A549 (cell line): ENCODE measurements at regions not wholly inside any gene's neighbourhood (a gene's known extent, or its start where the extent isn't known, plus 50 kb on each side); places are given as distances from the start of the nearest gene placed in this dataset.

Experiments used
- ATAC-seq, 2 experiments: fragments of 200-7000 bp in 1 of 2; fragments of >200 bp in 1 of 2; cut with Nextera tagmentation in 1 of 2; cut with Tn5 transposase in 1 of 2; 3 replicates each; pipeline versions ENCODE4 v1.8.0 to v1.9.1; 2018 to 2020; ENCODE audit warnings: mild to moderate bottlenecking in 1 of 2, moderate library complexity in 1 of 2
- CTCF ChIA-PET: fragments of 300-600 bp; sonication (Branson Sonifier 250); formaldehyde crosslinking; extraction: SDS; loops from one replicate; lab custom pipeline; 2021; ENCODE audit warnings: antibody characterized with exemption, inconsistent platforms; lab: Yijun Ruan, JAX
- POLR2A ChIA-PET: fragments of 350-600 bp; formaldehyde crosslinking; extraction: SDS; loops from one replicate; lab custom pipeline; 2021; ENCODE audit warnings: antibody characterized with exemption, inconsistent platforms; lab: Yijun Ruan, JAX
- DNase-seq, 2 experiments: peaks; one replicate each; pipeline versions ENCODE4 v3.0.0 to v3.0.0-alpha.2; 2011 to 2016; ENCODE audit warnings: low read depth in 1 of 2, low spot score in 1 of 2
- FAIRE-seq: peaks from 2 replicates; lab custom pipeline; 2011; peaks lifted over from hg19 to GRCh38; lab: Jason Lieb, UNC
- H3K27ac ChIP-seq, 2 experiments: fragments of >200 bp; sonication (Bioruptor Twin); formaldehyde crosslinking; 3 replicates each; pipeline ENCODE4 v1.5.1; 2016 to 2017
- H3K4me1 ChIP-seq: fragments of >200 bp; sonication (Bioruptor Twin); formaldehyde crosslinking; 3 replicates; pipeline ENCODE4 v1.6.1; 2016
- H3K4me2 ChIP-seq: fragments of >200 bp; sonication (Bioruptor Twin); formaldehyde crosslinking; 3 replicates; pipeline ENCODE4 v1.6.1; 2016
- H3K4me3 ChIP-seq: fragments of >200 bp; sonication (Bioruptor Twin); formaldehyde crosslinking; 3 replicates; pipeline ENCODE4 v1.5.1; 2016
- H3K9me3 ChIP-seq: fragments of >200 bp; sonication (Bioruptor Twin); formaldehyde crosslinking; 3 replicates; pipeline ENCODE4 v1.6.1; 2016
- CBX2 ChIP-seq: fragments of 200-600 bp; sonication (generic); IDR thresholded peaks from 2 replicates; pipeline ENCODE4 v1.6.1; 2016; ENCODE audit warnings: low read depth, mild to moderate bottlenecking, borderline replicate concordance
- CHD4 ChIP-seq: fragments of 200-600 bp; sonication (generic); IDR thresholded peaks from 2 replicates; pipeline ENCODE4 v1.6.1; 2016; ENCODE audit warnings: antibody characterized with exemption, mild to moderate bottlenecking, borderline replicate concordance
- FOSB ChIP-seq: fragments of 250-450 bp; sonication (Bioruptor Pico); IDR thresholded peaks from 2 replicates; pipeline ENCODE4 v1.5.0; 2020; ENCODE audit warnings: mild to moderate bottlenecking, moderate library complexity
- HOXA7 ChIP-seq: fragments of 250-450 bp; sonication (Bioruptor Pico); IDR thresholded peaks from 2 replicates; pipeline ENCODE4 v1.5.0; 2020; ENCODE audit warnings: mild to moderate bottlenecking, moderate library complexity
- HOXB5 ChIP-seq: fragments of 250-450 bp; sonication (Bioruptor Pico); IDR thresholded peaks from 2 replicates; pipeline ENCODE4 v1.5.0; 2020; ENCODE audit warnings: mild to moderate bottlenecking, moderate library complexity
- JUN ChIP-seq, 2 experiments: fragments of >200 bp; sonication (Bioruptor Twin); formaldehyde crosslinking; IDR thresholded peaks; 2 replicates in 1 of 2; 3 replicates in 1 of 2; pipeline ENCODE4 v1.6.1; 2016 to 2017
- JUNB ChIP-seq: fragments of >200 bp; sonication (Bioruptor Twin); formaldehyde crosslinking; IDR thresholded peaks from 2 replicates; pipeline ENCODE4 v1.6.1; 2016
- KDM1A ChIP-seq: fragments of 200-600 bp; sonication (generic); IDR thresholded peaks from 2 replicates; pipeline ENCODE4 v1.6.1; 2016; ENCODE audit warnings: low read depth, mild to moderate bottlenecking
- MAFK ChIP-seq: fragments of 450-650 bp; IDR thresholded peaks from 2 replicates; pipeline ENCODE4 v1.6.1; 2014; ENCODE audit not compliant: partially characterized antibody
- MAZ ChIP-seq: fragments of 150-350 bp; IDR thresholded peaks from 2 replicates; pipeline ENCODE4 v1.6.1; 2014; ENCODE audit warnings: antibody characterized with exemption, low read depth, low read length, borderline replicate concordance
- MYC ChIP-seq: IDR thresholded peaks from 2 replicates; pipeline ENCODE4 v1.6.1; 2012; ENCODE audit warnings: mild to moderate bottlenecking, inconsistent platforms, low read length, improper control_type of control experiment, borderline replicate concordance
- NFE2L2 ChIP-seq: fragments of 150-350 bp; conservative IDR thresholded peaks from 2 replicates; pipeline ENCODE4 v1.6.1; 2014; ENCODE audit warnings: low read length
- NPAS2 ChIP-seq: fragments of 250-450 bp; sonication (Bioruptor Pico); IDR thresholded peaks from 2 replicates; pipeline ENCODE4 v1.8.0; 2022; ENCODE audit warnings: mild to moderate bottlenecking, moderate library complexity, borderline replicate concordance
- NR3C1 ChIP-seq: fragments of >200 bp; sonication (Bioruptor Twin); formaldehyde crosslinking; IDR thresholded peaks from 3 replicates; pipeline ENCODE4 v1.6.1; 2017
- RAD21 ChIP-seq, 2 experiments: fragments of >200 bp in 1 of 2; sonication (Bioruptor Twin) in 1 of 2; formaldehyde crosslinking in 1 of 2; IDR thresholded peaks in 1 of 2; conservative IDR thresholded peaks in 1 of 2; 2 replicates in 1 of 2; 3 replicates in 1 of 2; pipeline ENCODE4 v1.6.1; 2012 to 2018; ENCODE audit warnings: inconsistent platforms in 1 of 2
- ZC3H11A ChIP-seq: fragments of 450-650 bp; IDR thresholded peaks from 2 replicates; pipeline ENCODE4 v1.6.1; 2014; ENCODE audit warnings: antibody characterized with exemption, mild to moderate bottlenecking
- ZNF302 ChIP-seq: fragments of 250-450 bp; sonication (Bioruptor Pico); IDR thresholded peaks from 2 replicates; pipeline ENCODE4 v1.9.0; 2021; ENCODE audit warnings: inconsistent platforms, mild to moderate bottlenecking, moderate library complexity
- WGBS: methylation state at CpG from one replicate; pipeline ENCODE4 v1.1.6; 2017; ENCODE audit errors: missing lambda C conversion rate; 5-methylcytosine and 5-hydroxymethylcytosine counted together
- TF ChIP-seq, protein P1 (sequence below): fragments of 150-350 bp; IDR thresholded peaks from 2 replicates; pipeline ENCODE4 v1.6.1; 2014; ENCODE audit warnings: low read depth, mild to moderate bottlenecking, low read length
- TF ChIP-seq, protein P2 (sequence below): IDR thresholded peaks from 2 replicates; pipeline ENCODE4 v1.6.1; 2012
- TF ChIP-seq, protein P3 (sequence below): fragments of 250-450 bp; sonication (Bioruptor Pico); IDR thresholded peaks from 2 replicates; pipeline ENCODE4 v1.5.0; 2021; ENCODE audit warnings: mild to moderate bottlenecking, moderate library complexity, borderline replicate concordance
- TF ChIP-seq, protein P4 (sequence below): fragments of 200-600 bp; sonication (generic); IDR thresholded peaks from 2 replicates; pipeline ENCODE4 v1.6.1; 2016; ENCODE audit warnings: antibody characterized with exemption, mild to moderate bottlenecking, moderate library complexity

DNA sequence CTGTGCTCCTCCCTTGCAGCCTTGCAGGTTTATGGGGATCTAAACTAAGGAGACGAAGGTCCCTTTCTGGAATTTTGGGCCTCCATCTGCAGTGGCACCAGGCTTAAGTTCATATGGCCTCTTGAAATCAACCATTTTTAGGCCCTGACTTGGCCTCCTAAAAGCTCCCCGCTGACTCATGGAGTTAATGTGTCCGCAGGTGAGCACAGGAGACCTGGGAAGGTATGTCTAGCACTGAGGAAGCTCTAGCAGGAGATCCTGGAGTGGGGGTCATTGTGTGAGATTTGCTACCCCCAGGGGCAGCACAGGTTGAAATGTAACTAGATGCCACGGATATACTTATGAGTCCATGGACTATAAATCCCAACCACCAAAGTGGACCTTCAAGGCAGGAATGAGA is 95.9 kb upstream of the CELF4 start:
- TF ChIP-seq HOXB5 (CRISPR knock-in tag) (no peak), MAZ (no peak), JUN (IDR thresholded peaks at IDR 0.05) (no peak), ZNF302 (no peak), JUNB (no peak), FOSB (CRISPR knock-in tag) (no peak), NR3C1 (no peak)
- TF ChIP-seq, protein P1, sequence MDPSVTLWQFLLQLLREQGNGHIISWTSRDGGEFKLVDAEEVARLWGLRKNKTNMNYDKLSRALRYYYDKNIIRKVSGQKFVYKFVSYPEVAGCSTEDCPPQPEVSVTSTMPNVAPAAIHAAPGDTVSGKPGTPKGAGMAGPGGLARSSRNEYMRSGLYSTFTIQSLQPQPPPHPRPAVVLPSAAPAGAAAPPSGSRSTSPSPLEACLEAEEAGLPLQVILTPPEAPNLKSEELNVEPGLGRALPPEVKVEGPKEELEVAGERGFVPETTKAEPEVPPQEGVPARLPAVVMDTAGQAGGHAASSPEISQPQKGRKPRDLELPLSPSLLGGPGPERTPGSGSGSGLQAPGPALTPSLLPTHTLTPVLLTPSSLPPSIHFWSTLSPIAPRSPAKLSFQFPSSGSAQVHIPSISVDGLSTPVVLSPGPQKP, result no peak
- TF ChIP-seq, protein P2, sequence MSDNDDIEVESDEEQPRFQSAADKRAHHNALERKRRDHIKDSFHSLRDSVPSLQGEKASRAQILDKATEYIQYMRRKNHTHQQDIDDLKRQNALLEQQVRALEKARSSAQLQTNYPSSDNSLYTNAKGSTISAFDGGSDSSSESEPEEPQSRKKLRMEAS, result no peak
- 17% methylated on average over 4 of the region's 4 CpGs for WGBS
- Histone ChIP-seq H3K9me3 (no peaks in the 10 kb centered on the region), H3K4me3 (no peak overlapping the region), H3K27ac (no peak overlapping the region), H3K4me2 (no peak overlapping the region), H3K4me1 (no peaks in the 10 kb centered on the region)
- ChIA-PET POLR2A (no interaction called here), CTCF (no interaction called here)
- ATAC-seq, result no peak
- DNase-seq, result no peak
- FAIRE-seq, result no peak

DNA sequence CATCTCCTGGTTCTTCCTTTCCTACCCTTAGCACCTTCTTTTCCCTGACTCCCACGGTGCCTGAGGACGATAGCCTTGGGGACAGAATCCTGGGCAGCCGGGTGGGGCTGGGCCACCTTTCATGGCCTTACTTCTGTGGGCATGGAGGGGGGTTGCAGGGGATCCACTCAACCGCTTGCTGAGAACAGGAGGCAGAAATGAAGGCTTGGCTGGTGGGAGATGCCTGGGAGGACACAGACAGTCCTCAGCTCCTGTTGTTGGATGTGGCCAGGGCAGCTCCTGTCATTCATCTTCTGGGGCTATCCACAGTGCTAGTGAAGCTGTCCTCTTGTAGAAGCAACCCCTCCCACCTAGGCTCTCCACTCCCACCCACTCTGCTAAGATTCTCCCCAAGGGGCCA is 95.5 kb upstream of the CELF4 start:
- CTCF ChIA-PET, result no interaction called here
- Histone ChIP-seq H3K27ac (no peak overlapping the region), H3K4me3 (no peak overlapping the region), H3K4me1 (no peaks in the 10 kb centered on the region), H3K4me2 (no peak overlapping the region), H3K9me3 (no peaks in the 10 kb centered on the region)
- POLR2A ChIA-PET, result no interaction called here
- 0% methylated on average over 3 of the region's 4 CpGs for WGBS
- DNase-seq, result no peak
- no peak for TF ChIP-seq ZC3H11A
- TF ChIP-seq FOSB (CRISPR knock-in tag), result no peak
- no peak for TF ChIP-seq ZNF302
- no peak for TF ChIP-seq KDM1A
- TF ChIP-seq, protein P3, sequence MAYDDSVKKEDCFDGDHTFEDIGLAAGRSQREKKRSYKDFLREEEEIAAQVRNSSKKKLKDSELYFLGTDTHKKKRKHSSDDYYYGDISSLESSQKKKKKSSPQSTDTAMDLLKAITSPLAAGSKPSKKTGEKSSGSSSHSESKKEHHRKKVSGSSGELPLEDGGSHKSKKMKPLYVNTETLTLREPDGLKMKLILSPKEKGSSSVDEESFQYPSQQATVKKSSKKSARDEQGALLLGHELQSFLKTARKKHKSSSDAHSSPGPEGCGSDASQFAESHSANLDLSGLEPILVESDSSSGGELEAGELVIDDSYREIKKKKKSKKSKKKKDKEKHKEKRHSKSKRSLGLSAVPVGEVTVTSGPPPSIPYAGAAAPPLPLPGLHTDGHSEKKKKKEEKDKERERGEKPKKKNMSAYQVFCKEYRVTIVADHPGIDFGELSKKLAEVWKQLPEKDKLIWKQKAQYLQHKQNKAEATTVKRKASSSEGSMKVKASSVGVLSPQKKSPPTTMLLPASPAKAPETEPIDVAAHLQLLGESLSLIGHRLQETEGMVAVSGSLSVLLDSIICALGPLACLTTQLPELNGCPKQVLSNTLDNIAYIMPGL (CRISPR knock-in tag), result no peak
- TF ChIP-seq, protein P4, sequence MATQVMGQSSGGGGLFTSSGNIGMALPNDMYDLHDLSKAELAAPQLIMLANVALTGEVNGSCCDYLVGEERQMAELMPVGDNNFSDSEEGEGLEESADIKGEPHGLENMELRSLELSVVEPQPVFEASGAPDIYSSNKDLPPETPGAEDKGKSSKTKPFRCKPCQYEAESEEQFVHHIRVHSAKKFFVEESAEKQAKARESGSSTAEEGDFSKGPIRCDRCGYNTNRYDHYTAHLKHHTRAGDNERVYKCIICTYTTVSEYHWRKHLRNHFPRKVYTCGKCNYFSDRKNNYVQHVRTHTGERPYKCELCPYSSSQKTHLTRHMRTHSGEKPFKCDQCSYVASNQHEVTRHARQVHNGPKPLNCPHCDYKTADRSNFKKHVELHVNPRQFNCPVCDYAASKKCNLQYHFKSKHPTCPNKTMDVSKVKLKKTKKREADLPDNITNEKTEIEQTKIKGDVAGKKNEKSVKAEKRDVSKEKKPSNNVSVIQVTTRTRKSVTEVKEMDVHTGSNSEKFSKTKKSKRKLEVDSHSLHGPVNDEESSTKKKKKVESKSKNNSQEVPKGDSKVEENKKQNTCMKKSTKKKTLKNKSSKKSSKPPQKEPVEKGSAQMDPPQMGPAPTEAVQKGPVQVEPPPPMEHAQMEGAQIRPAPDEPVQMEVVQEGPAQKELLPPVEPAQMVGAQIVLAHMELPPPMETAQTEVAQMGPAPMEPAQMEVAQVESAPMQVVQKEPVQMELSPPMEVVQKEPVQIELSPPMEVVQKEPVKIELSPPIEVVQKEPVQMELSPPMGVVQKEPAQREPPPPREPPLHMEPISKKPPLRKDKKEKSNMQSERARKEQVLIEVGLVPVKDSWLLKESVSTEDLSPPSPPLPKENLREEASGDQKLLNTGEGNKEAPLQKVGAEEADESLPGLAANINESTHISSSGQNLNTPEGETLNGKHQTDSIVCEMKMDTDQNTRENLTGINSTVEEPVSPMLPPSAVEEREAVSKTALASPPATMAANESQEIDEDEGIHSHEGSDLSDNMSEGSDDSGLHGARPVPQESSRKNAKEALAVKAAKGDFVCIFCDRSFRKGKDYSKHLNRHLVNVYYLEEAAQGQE, result no peak
- TF ChIP-seq, protein P2, result no peak
- no peak for TF ChIP-seq HOXA7 (CRISPR knock-in tag)
- TF ChIP-seq JUNB, result no peak
- TF ChIP-seq NFE2L2, result no peak
- no peak for TF ChIP-seq CBX2
- TF ChIP-seq CHD4, result no peak
- no peak for TF ChIP-seq MYC
- no peak for TF ChIP-seq RAD21 (conservative IDR thresholded peaks at IDR 0.05 in 1 of 2, IDR thresholded peaks at IDR 0.05 in 1 of 2)
- no peak for TF ChIP-seq NPAS2 (CRISPR knock-in tag)
- TF ChIP-seq MAFK, result no peak
- no peak for TF ChIP-seq MAZ
- no peak for FAIRE-seq
- no peak for ATAC-seq
